HepG2 (cell line): ENCODE measurements at regions not wholly inside any gene's neighbourhood (a gene's known extent, or its start where the extent isn't known, plus 50 kb on each side); places are given as distances from the start of the nearest gene placed in this dataset.

Experiments used
- ARNT ChIP-seq: fragments of 450-650 bp; IDR thresholded peaks from 2 replicates; pipeline ENCODE4 v1.6.1; 2017
- ATF1 ChIP-seq: IDR thresholded peaks from 2 replicates; pipeline ENCODE4 v1.6.1; 2016; ENCODE audit warnings: mild to moderate bottlenecking, control low read depth
- BRCA1 ChIP-seq: sonication (generic); formaldehyde crosslinking; IDR thresholded peaks from 2 replicates; pipeline ENCODE4 v1.4.0; 2020; ENCODE audit warnings: missing genetic modification reagents
- CHD4 ChIP-seq: fragments of 200-600 bp; sonication (generic); IDR thresholded peaks from 2 replicates; pipeline ENCODE4 v1.7.0; 2017; ENCODE audit warnings: mild to moderate bottlenecking, low read length, borderline replicate concordance
- CREM ChIP-seq, 2 experiments: sonication (generic) in 1 of 2; formaldehyde crosslinking in 1 of 2; IDR thresholded peaks; 2 replicates each; pipeline versions ENCODE4 v1.4.0 to v1.6.1; 2016 to 2020; ENCODE audit warnings: antibody characterized with exemption in 1 of 2, mild to moderate bottlenecking in 1 of 2, missing genetic modification reagents in 1 of 2
- GABPB1 ChIP-seq: IDR thresholded peaks from 2 replicates; pipeline ENCODE4 v1.6.1; 2016; ENCODE audit warnings: mild to moderate bottlenecking, missing genetic modification reagents, moderate library complexity, missing compliant biosample characterization
- MYPOP ChIP-seq: sonication (generic); formaldehyde crosslinking; IDR thresholded peaks from 2 replicates; pipeline ENCODE4 v1.8.1; 2023; ENCODE audit warnings: mild to moderate bottlenecking, moderate library complexity, missing genetic modification reagents
- RXRA ChIP-seq: sonication (generic); formaldehyde crosslinking; IDR thresholded peaks from 2 replicates; pipeline ENCODE4 v1.5.1; 2020; ENCODE audit warnings: missing genetic modification reagents
- SIX1 ChIP-seq: sonication (generic); formaldehyde crosslinking; IDR thresholded peaks from 2 replicates; pipeline ENCODE4 v1.4.0; 2020; ENCODE audit warnings: missing genetic modification reagents, borderline replicate concordance
- THYN1 ChIP-seq: sonication (generic); formaldehyde crosslinking; IDR thresholded peaks from 2 replicates; pipeline ENCODE4 v1.8.1; 2023; ENCODE audit warnings: low read depth, mild to moderate bottlenecking, moderate library complexity, missing genetic modification reagents, borderline replicate concordance
- ZNF253 ChIP-seq: sonication (generic); formaldehyde crosslinking; IDR thresholded peaks from 2 replicates; pipeline ENCODE4 v1.8.0; 2022; ENCODE audit warnings: mild to moderate bottlenecking, missing genetic modification reagents, borderline replicate concordance
- TF ChIP-seq, protein P1 (sequence below): sonication (generic); formaldehyde crosslinking; IDR thresholded peaks from 2 replicates; pipeline ENCODE4 v1.5.0; 2020; ENCODE audit warnings: mild to moderate bottlenecking, missing genetic modification reagents, moderate library complexity
- TF ChIP-seq, protein P2 (sequence below), 2 experiments: IDR thresholded peaks; 2 replicates each; pipeline ENCODE4 v1.6.1; 2011 to 2012; ENCODE audit warnings: low read length in 2 of 2, borderline replicate concordance in 1 of 2, low read depth in 1 of 2, mild to moderate bottlenecking in 1 of 2, moderate library complexity in 1 of 2

DNA sequence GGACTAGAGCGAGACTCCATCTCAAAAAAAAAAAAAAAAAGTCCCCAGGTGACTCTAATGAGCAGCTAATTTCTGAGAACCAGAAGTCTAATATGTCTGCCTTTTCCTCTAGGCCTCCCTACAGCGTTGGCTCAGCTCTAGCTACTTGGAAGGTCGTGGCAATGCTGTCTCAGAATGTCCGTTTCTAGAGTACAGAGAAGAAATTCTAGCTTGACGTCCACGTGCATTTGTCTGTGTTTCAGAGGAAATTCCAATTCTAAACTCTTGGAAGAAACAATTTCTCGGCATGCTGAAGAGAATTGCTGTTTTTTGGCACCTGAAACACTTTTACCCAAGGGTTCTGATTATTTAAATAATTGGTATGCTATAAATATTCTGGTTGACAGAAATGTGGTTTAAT lies 78.8 kb downstream of the SOX2 start:
- no peak for TF ChIP-seq MYPOP (CRISPR knock-in tag)
- TF ChIP-seq, protein P1, sequence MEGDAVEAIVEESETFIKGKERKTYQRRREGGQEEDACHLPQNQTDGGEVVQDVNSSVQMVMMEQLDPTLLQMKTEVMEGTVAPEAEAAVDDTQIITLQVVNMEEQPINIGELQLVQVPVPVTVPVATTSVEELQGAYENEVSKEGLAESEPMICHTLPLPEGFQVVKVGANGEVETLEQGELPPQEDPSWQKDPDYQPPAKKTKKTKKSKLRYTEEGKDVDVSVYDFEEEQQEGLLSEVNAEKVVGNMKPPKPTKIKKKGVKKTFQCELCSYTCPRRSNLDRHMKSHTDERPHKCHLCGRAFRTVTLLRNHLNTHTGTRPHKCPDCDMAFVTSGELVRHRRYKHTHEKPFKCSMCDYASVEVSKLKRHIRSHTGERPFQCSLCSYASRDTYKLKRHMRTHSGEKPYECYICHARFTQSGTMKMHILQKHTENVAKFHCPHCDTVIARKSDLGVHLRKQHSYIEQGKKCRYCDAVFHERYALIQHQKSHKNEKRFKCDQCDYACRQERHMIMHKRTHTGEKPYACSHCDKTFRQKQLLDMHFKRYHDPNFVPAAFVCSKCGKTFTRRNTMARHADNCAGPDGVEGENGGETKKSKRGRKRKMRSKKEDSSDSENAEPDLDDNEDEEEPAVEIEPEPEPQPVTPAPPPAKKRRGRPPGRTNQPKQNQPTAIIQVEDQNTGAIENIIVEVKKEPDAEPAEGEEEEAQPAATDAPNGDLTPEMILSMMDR (CRISPR knock-in tag): no peak
- TF ChIP-seq RXRA (CRISPR knock-in tag): no peak
- TF ChIP-seq GABPB1 (CRISPR knock-in tag): no peak
- TF ChIP-seq SIX1 (CRISPR knock-in tag): no peak
- TF ChIP-seq, protein P2, sequence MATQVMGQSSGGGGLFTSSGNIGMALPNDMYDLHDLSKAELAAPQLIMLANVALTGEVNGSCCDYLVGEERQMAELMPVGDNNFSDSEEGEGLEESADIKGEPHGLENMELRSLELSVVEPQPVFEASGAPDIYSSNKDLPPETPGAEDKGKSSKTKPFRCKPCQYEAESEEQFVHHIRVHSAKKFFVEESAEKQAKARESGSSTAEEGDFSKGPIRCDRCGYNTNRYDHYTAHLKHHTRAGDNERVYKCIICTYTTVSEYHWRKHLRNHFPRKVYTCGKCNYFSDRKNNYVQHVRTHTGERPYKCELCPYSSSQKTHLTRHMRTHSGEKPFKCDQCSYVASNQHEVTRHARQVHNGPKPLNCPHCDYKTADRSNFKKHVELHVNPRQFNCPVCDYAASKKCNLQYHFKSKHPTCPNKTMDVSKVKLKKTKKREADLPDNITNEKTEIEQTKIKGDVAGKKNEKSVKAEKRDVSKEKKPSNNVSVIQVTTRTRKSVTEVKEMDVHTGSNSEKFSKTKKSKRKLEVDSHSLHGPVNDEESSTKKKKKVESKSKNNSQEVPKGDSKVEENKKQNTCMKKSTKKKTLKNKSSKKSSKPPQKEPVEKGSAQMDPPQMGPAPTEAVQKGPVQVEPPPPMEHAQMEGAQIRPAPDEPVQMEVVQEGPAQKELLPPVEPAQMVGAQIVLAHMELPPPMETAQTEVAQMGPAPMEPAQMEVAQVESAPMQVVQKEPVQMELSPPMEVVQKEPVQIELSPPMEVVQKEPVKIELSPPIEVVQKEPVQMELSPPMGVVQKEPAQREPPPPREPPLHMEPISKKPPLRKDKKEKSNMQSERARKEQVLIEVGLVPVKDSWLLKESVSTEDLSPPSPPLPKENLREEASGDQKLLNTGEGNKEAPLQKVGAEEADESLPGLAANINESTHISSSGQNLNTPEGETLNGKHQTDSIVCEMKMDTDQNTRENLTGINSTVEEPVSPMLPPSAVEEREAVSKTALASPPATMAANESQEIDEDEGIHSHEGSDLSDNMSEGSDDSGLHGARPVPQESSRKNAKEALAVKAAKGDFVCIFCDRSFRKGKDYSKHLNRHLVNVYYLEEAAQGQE (IDR thresholded peaks at IDR 0.05; ENCODE audit: borderline replicate concordance in 1 of 2, low read depth in 1 of 2, low read length in 2 of 2): no peak
- no peak for TF ChIP-seq ATF1 (CRISPR knock-in tag)
- TF ChIP-seq CHD4: no peak
- no peak for TF ChIP-seq ZNF253
- no peak for TF ChIP-seq THYN1 (CRISPR knock-in tag)
- TF ChIP-seq CREM (IDR thresholded peaks at IDR 0.05): no peak
- no peak for TF ChIP-seq CREM (CRISPR knock-in tag; IDR thresholded peaks at IDR 0.05)
- TF ChIP-seq BRCA1 (CRISPR knock-in tag): no peak
- no peak for TF ChIP-seq ARNT
